Spleen (tissue), 7 donors: ENCODE measurements at regions not wholly inside any gene's neighbourhood (a gene's known extent, or its start where the extent isn't known, plus 50 kb on each side); places are given as distances from the start of the nearest gene placed in this dataset.

ENCODE experiments used
- POLR2A ChIP-seq, 3 donors: fragments of 450-650 bp; IDR thresholded peaks; one replicate each; pipeline ENCODE4 v1.5.1; 2017; ENCODE audit warnings: antibody characterized with exemption in 3 of 3, mild to moderate bottlenecking in 1 of 3
- POLR2AphosphoS5 ChIP-seq, 3 donors: sonication (generic); formaldehyde crosslinking; IDR thresholded peaks; one replicate each; pipeline ENCODE4 v1.5.1; 2017; ENCODE audit warnings: antibody characterized with exemption in 3 of 3
- TF ChIP-seq, protein P1 (sequence below), 11 experiments: fragments of 200-600 bp in 7 of 11; fragments of 450-650 bp in 4 of 11; sonication (generic) in 4 of 11; IDR thresholded peaks in 8 of 11; conservative IDR thresholded peaks in 3 of 11; 1 replicate in 7 of 11; 2 replicates in 4 of 11; pipeline versions ENCODE4 v1.4.0 to v1.8.0; 2016 to 2021; ENCODE audit warnings: antibody characterized with exemption in 11 of 11, inconsistent platforms in 4 of 11, mild to moderate bottlenecking in 1 of 11
- donor health status: DM: no; HTN: no; CAD: no; lungs with moderate emphysema.
- donor health status: DM: no; HTN: no; CAD: no.
- donor health status: DM: no; HTN: no; CAD: no.

DNA sequence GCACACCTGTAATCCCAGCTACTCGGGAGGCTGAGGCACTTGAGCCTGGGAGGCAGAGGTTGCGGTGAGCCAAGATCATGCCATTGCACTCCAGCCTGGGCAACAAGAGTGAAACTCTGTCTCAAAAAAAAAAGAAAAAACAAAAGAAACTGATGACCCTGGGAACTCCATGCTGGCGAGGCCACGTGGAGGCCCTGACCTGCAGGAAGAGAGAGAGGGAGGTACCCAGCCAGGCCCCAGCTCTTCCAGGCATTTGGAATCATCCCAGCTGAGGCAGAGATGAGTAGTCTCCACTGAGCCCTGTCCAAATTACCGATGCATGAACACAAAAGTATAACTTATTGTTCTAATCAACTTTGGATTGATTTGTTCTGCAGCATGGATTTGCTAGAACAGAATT, 132.0 kb upstream of the ZBTB40 start:
- TF ChIP-seq, protein P1, sequence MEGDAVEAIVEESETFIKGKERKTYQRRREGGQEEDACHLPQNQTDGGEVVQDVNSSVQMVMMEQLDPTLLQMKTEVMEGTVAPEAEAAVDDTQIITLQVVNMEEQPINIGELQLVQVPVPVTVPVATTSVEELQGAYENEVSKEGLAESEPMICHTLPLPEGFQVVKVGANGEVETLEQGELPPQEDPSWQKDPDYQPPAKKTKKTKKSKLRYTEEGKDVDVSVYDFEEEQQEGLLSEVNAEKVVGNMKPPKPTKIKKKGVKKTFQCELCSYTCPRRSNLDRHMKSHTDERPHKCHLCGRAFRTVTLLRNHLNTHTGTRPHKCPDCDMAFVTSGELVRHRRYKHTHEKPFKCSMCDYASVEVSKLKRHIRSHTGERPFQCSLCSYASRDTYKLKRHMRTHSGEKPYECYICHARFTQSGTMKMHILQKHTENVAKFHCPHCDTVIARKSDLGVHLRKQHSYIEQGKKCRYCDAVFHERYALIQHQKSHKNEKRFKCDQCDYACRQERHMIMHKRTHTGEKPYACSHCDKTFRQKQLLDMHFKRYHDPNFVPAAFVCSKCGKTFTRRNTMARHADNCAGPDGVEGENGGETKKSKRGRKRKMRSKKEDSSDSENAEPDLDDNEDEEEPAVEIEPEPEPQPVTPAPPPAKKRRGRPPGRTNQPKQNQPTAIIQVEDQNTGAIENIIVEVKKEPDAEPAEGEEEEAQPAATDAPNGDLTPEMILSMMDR (IDR thresholded peaks at IDR 0.05 in 8 of 11, conservative IDR thresholded peaks at IDR 0.05 in 3 of 11), result no peak
- TF ChIP-seq POLR2A (IDR thresholded peaks at IDR 0.05) (no peak), POLR2AphosphoS5 (IDR thresholded peaks at IDR 0.05) (no peak)
